ENCODE measurements at regions not wholly inside any gene's neighbourhood (a gene's known extent, or its start where the extent isn't known, plus 50 kb on each side); places are given as distances from the start of the nearest gene placed in this dataset.

DNA sequence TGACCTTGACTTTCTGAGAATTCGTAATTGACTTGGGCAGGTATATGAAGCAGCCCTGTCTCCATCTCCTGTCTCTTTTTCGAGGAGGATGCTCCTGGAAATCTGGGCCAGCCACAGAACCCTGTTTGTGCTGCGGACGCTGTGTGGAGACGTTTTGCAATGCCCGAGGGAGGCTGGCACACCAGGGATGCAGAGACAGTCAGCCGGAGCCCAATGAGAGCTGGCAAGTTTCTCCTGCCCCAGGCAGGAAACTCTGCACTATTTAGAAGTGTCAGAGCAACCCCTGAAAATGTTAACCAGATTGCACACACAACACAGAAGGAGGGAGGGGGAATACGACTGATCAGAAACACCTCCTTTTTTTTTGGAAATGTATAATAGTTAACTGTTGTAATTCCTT lies 103.2 kb upstream of the DYRK2 start:
- no peak for FAIRE-seq
- no peak overlapping the region for H3K27ac ChIP-seq (ENCODE audit: insufficient read depth, low read depth, low read length)
- H2AFZ ChIP-seq (ENCODE audit: low read depth, low read length), result no peak overlapping the region
- H3K79me2 ChIP-seq (ENCODE audit: control insufficient read depth, insufficient read depth, low read length), result no peaks in the 10 kb centered on the region
- H3K4me2 ChIP-seq (ENCODE audit: insufficient read depth, low read length), result no peak overlapping the region
- no peak overlapping the region for H3K9ac ChIP-seq (replicated peaks; ENCODE audit: extremely low read depth, insufficient read depth, low read length)
- H3K36me3 ChIP-seq (ENCODE audit: control insufficient read depth in 2 of 2, extremely low read depth in 1 of 2, insufficient read depth in 2 of 2, low read length in 2 of 2), result no peaks in the 10 kb centered on the region
- POLR2A ChIA-PET, result no interaction called here
- no peak overlapping the region for H3K4me3 ChIP-seq (replicated peaks in 1 of 3; ENCODE audit: insufficient read depth in 1 of 3, low read depth in 1 of 3, low read length in 3 of 3)
- intact Hi-C loops (cut with micrococcal nuclease) (no loop called here), dilution Hi-C loops (cut with MboI; ENCODE audit: extremely low pct_ligation_motif_present, low sequenced_read_pairs) (no loop called here)
- H3K9me1 ChIP-seq (replicated peaks; ENCODE audit: control insufficient read depth, extremely low read depth, insufficient read depth, low read length), result no peaks in the 10 kb centered on the region
- TF ChIP-seq MYC (IDR thresholded peaks at IDR 0.05; ENCODE audit: low read depth, low read length), result no peak
- TF ChIP-seq FOS (IDR thresholded peaks at IDR 0.05; ENCODE audit: borderline replicate concordance, insufficient read depth, low read length), result no peak
- TF ChIP-seq, protein P1, sequence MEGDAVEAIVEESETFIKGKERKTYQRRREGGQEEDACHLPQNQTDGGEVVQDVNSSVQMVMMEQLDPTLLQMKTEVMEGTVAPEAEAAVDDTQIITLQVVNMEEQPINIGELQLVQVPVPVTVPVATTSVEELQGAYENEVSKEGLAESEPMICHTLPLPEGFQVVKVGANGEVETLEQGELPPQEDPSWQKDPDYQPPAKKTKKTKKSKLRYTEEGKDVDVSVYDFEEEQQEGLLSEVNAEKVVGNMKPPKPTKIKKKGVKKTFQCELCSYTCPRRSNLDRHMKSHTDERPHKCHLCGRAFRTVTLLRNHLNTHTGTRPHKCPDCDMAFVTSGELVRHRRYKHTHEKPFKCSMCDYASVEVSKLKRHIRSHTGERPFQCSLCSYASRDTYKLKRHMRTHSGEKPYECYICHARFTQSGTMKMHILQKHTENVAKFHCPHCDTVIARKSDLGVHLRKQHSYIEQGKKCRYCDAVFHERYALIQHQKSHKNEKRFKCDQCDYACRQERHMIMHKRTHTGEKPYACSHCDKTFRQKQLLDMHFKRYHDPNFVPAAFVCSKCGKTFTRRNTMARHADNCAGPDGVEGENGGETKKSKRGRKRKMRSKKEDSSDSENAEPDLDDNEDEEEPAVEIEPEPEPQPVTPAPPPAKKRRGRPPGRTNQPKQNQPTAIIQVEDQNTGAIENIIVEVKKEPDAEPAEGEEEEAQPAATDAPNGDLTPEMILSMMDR (IDR thresholded peaks at IDR 0.05; ENCODE audit: extremely low read depth in 1 of 2, insufficient read depth in 1 of 2, low read depth in 1 of 2, low read length in 2 of 2), result no peak
- no peak for TF ChIP-seq GATA2 (IDR thresholded peaks at IDR 0.05; ENCODE audit: insufficient read depth, insufficient read length, low read depth, low read length)
- TF ChIP-seq, protein P2, sequence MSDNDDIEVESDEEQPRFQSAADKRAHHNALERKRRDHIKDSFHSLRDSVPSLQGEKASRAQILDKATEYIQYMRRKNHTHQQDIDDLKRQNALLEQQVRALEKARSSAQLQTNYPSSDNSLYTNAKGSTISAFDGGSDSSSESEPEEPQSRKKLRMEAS (IDR thresholded peaks at IDR 0.05; ENCODE audit: insufficient read depth, insufficient read length), result no peak
- no peak for TF ChIP-seq POLR2A (IDR thresholded peaks at IDR 0.05; ENCODE audit: low read depth, low read length)
- no peak for TF ChIP-seq JUN (IDR thresholded peaks at IDR 0.05; ENCODE audit: borderline replicate concordance, insufficient read depth, insufficient read length, low read depth)
- TF ChIP-seq POLR2AphosphoS5 (IDR thresholded peaks at IDR 0.05; ENCODE audit: insufficient read depth, low read depth, low read length), result no peak
- no peak for TF ChIP-seq EZH2 (IDR thresholded peaks at IDR 0.05; ENCODE audit: borderline replicate concordance, low read depth, low read length, severe bottlenecking)
- CTCF ChIA-PET, result no interaction called here
- H3K27me3 ChIP-seq (ENCODE audit: control insufficient read depth in 2 of 2, insufficient read depth in 2 of 2, low read length in 2 of 2), result no peaks in the 10 kb centered on the region
- BruUV-seq (replicated peaks), result no TSS peak
- H4K20me1 ChIP-seq (replicated peaks; ENCODE audit: control insufficient read depth, extremely low read depth, insufficient read depth, low read length), result no peaks in the 10 kb centered on the region
- no peak for DNase-seq (ENCODE audit: low read depth, low spot score)
- no peaks in the 10 kb centered on the region for H3K9me3 ChIP-seq (replicated peaks; ENCODE audit: control insufficient read depth, insufficient read depth, low read length)
- no peaks in the 10 kb centered on the region for H3K4me1 ChIP-seq (ENCODE audit: control insufficient read depth, extremely low read depth, insufficient read depth, low read length)
